ENCODE measurements at regions not wholly inside any gene's neighbourhood (a gene's known extent, or its start where the extent isn't known, plus 50 kb on each side); places are given as distances from the start of the nearest gene placed in this dataset.
"Not testable (repeated sequence)": the region's sequence is repeated elsewhere in the genome, so short reads cannot be mapped to it uniquely, and the experiment has no call there.

DNA sequence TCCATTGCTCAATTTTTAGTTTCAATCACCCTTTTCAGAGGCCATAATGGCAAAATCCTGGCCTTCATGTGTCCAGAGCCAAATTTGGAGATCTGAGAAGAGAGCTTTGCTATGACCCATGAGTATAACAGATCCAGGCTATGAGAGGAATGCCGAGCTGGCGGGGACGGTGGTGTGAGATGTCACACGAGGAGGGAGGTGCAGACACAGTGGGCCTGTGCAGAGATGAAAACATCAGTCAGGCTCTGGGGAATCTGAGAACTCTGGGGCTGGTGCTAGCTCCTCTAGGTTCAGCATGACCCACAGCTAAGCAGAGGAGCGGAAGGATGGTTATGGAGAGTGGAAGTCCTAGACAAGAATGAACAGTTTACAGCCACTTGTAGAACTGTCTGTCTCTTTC, 398.3 kb upstream of the ATP10A start:
- DNase-seq (ENCODE audit: low spot score) (no peak), ATAC-seq (ENCODE audit: insufficient number of reproducible peaks, low FRiP score, low read depth) (no peak)
- H3K27ac ChIP-seq: no peak overlapping the region
- TF ChIP-seq, protein P1, sequence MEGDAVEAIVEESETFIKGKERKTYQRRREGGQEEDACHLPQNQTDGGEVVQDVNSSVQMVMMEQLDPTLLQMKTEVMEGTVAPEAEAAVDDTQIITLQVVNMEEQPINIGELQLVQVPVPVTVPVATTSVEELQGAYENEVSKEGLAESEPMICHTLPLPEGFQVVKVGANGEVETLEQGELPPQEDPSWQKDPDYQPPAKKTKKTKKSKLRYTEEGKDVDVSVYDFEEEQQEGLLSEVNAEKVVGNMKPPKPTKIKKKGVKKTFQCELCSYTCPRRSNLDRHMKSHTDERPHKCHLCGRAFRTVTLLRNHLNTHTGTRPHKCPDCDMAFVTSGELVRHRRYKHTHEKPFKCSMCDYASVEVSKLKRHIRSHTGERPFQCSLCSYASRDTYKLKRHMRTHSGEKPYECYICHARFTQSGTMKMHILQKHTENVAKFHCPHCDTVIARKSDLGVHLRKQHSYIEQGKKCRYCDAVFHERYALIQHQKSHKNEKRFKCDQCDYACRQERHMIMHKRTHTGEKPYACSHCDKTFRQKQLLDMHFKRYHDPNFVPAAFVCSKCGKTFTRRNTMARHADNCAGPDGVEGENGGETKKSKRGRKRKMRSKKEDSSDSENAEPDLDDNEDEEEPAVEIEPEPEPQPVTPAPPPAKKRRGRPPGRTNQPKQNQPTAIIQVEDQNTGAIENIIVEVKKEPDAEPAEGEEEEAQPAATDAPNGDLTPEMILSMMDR (IDR thresholded peaks at IDR 0.05): no peak
- no peaks in the 10 kb centered on the region for H3K36me3 ChIP-seq
- no peaks in the 10 kb centered on the region for H3K27me3 ChIP-seq (replicated peaks; ENCODE audit: insufficient read depth)
- no peaks in the 10 kb centered on the region for H3K9me3 ChIP-seq
- H3K4me1 ChIP-seq (ENCODE audit: control insufficient read depth in 1 of 2, low read depth in 2 of 2): no peaks in the 10 kb centered on the region
- no peak overlapping the region for H3K4me3 ChIP-seq

DNA sequence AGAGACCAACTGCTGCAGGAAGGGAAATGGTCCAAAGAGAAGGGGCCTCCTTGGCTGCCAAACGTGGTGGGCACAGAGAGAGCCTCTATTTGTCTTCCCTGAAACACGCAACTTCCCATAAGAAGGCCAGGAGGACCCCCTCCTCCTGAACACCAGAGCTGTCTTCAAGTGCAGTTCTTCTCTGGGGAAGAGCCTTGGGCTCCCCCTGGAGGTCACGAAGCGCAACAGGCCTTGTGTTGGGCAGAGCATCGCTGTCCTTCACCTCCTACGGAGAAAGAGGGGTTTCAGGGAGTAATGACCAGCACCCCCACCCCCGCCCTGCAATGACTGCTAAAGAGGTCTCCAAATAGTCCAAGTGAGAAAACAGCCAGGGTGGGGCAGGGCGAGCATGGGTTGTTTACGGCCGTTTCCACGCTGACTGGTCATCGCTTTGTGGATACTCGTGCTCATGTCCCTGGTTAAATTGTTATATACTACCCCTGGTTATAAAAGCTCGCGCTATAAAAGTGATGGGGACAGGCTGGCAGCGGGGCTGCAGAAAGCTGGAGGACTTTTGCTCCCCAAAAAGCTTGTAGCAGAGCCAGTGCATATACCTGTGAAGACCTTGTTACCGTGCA, 397.5 kb upstream of the ATP10A start:
- no peaks in the 10 kb centered on the region for H3K27me3 ChIP-seq (replicated peaks; ENCODE audit: insufficient read depth)

DNA sequence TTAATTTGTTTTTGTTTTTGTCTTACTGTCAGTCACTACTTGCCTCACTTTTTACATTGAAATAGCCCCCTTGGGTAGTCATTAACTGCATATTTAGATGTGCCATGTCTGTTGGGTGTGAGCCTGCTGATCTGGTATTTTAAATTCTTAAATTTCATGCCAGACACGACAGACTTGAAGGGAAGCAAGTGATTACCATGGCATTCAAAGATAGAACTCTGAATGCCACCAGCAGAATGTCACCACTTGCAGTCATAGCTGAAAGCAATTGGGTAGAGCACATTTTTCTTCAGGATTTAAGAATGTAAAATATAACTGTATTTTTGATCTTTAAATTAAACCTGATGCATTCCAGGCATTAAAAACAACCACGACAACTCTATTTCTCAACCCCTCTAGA, 396.5 kb upstream of the ATP10A start:
- Histone ChIP-seq H3K4me3 (no peak overlapping the region), H3K9me3 (no peaks in the 10 kb centered on the region), H3K27me3 (replicated peaks; ENCODE audit: insufficient read depth) (no peaks in the 10 kb centered on the region), H3K4me1 (ENCODE audit: control insufficient read depth in 1 of 2, low read depth in 2 of 2) (no peaks in the 10 kb centered on the region), H3K27ac (no peak overlapping the region), H3K36me3 (no peaks in the 10 kb centered on the region)
- TF ChIP-seq, protein P1 (IDR thresholded peaks at IDR 0.05): no peak
- ATAC-seq (ENCODE audit: insufficient number of reproducible peaks, low FRiP score, low read depth): no peak
- no peak for DNase-seq (ENCODE audit: low spot score)

More for the DNA sequence above, 397.5 kb upstream of the ATP10A start:
- Histone ChIP-seq H3K4me1 (ENCODE audit: control insufficient read depth in 1 of 2, low read depth in 2 of 2) (no peaks in the 10 kb centered on the region), H3K4me3 (no peak overlapping the region), H3K36me3 (no peaks in the 10 kb centered on the region), H3K27ac (no peak overlapping the region), H3K9me3 (no peaks in the 10 kb centered on the region)
- TF ChIP-seq, protein P1 (IDR thresholded peaks at IDR 0.05): peak; percentile 82
- DNase-seq (ENCODE audit: low spot score) (no peak), ATAC-seq (ENCODE audit: insufficient number of reproducible peaks, low FRiP score, low read depth) (no peak)

DNA sequence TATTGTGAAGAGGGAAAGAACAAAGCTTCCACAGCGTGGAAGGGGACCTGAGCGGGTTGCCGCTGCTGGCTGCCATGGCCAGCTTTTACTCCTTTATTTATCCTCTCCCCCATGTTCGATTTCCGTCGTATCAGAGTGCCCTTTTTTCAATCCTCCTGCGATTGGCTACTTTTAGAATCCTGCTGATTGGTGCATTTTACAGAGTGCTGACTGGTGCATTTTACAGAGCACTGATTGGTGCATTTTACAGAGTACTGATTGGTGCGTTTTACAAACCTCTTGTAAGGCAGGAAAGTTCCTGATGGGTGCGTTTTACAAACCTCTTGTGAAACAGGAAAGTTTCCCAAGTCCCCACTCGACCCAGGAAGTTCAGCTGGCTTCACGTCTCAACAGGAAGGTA, 381.7 kb upstream of the ATP10A start:
- H3K4me3 ChIP-seq; H3K27me3 ChIP-seq (replicated peaks; ENCODE audit: insufficient read depth); H3K27ac ChIP-seq; ATAC-seq (ENCODE audit: insufficient number of reproducible peaks, low FRiP score, low read depth); H3K4me1 ChIP-seq (ENCODE audit: control insufficient read depth in 1 of 2, low read depth in 2 of 2); DNase-seq (ENCODE audit: low spot score); H3K9me3 ChIP-seq; H3K36me3 ChIP-seq: not testable (repeated sequence)

DNA sequence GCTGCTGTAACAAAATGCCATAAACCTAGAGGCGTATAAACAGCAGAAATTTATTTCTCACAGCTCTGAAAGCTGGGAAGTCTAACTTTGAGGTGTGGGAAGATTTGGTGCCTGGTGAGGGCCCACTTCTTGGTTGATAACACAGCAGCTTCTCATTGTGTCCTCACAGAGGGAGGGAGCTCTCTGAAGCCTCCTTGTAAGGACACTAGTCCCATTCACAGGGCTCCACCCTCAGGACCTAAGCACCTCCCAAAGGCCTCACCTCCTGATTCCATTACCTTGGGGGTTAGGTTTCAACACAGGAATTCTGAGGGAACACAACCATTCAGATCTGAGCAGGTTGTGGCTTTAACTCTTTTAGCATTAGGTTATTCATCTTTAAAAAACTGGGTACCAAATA, 380.3 kb upstream of the ATP10A start:
- ATAC-seq (ENCODE audit: insufficient number of reproducible peaks, low FRiP score, low read depth): no peak
- H3K4me3 ChIP-seq: no peak overlapping the region
- H3K36me3 ChIP-seq: no peaks in the 10 kb centered on the region
- TF ChIP-seq, protein P1 (IDR thresholded peaks at IDR 0.05): no peak
- H3K27me3 ChIP-seq (replicated peaks; ENCODE audit: insufficient read depth): no peaks in the 10 kb centered on the region
- H3K4me1 ChIP-seq (ENCODE audit: control insufficient read depth in 1 of 2, low read depth in 2 of 2): no peaks in the 10 kb centered on the region
- no peak overlapping the region for H3K27ac ChIP-seq
- no peaks in the 10 kb centered on the region for H3K9me3 ChIP-seq
- no peak for DNase-seq (ENCODE audit: low spot score)

DNA sequence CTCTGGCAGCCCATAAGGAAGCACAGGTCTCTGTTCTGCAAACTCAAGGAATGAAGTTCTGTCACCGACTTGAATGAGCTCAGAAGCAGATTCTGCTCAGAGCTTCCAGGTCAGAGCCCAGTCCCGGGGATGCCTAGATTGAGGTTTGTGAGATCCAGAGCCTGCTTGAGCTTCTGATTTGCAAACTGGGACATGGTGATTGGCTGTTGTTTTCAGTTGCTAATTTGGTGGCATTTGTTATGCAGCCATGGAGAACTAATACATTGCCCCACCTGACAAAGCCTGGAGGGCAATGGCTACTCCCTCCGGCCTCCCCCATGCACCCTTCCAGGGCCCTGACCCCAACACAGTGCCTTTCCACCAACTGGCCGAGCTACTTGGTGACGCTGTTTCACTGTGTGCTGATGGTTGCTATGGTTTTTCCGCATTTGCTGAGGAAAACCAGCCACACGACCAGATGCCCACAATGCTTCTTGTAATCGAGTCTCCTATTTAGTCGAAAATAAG, 379.5 kb upstream of the ATP10A start:
- no peak for DNase-seq (ENCODE audit: low spot score)
- TF ChIP-seq, protein P1 (IDR thresholded peaks at IDR 0.05): no peak
- H3K36me3 ChIP-seq: no peaks in the 10 kb centered on the region
- no peak overlapping the region for H3K27ac ChIP-seq
- ATAC-seq (ENCODE audit: insufficient number of reproducible peaks, low FRiP score, low read depth): no peak
- H3K4me3 ChIP-seq: no peak overlapping the region
- no peaks in the 10 kb centered on the region for H3K4me1 ChIP-seq (ENCODE audit: control insufficient read depth in 1 of 2, low read depth in 2 of 2)
- no peaks in the 10 kb centered on the region for H3K9me3 ChIP-seq
- no peaks in the 10 kb centered on the region for H3K27me3 ChIP-seq (replicated peaks; ENCODE audit: insufficient read depth)

All from thoracic aorta (tissue), 2 donors.